Colonic mucosa (tissue), 4 donors: ENCODE measurements at regions not wholly inside any gene's neighbourhood (a gene's known extent, or its start where the extent isn't known, plus 50 kb on each side); places are given as distances from the start of the nearest gene placed in this dataset.

Experiments
- DNase-seq: peaks from one replicate; pipeline ENCODE4 v3.0.0-alpha.2; 2020
- H3K27ac ChIP-seq: fragments of 200-600 bp; one replicate; pipeline ENCODE4 v1.8.0; 2021
- H3K27me3 ChIP-seq: fragments of 200-600 bp; one replicate; pipeline ENCODE4 v1.8.0; 2021
- H3K36me3 ChIP-seq: fragments of 200-600 bp; one replicate; pipeline ENCODE4 v1.8.0; 2021
- H3K4me1 ChIP-seq: fragments of 200-600 bp; one replicate; pipeline ENCODE4 v1.8.0; 2021; ENCODE audit warnings: mild to moderate bottlenecking
- H3K4me3 ChIP-seq: fragments of 200-600 bp; one replicate; pipeline ENCODE4 v1.8.0; 2021
- H3K9ac ChIP-seq, 2 donors: one replicate each; pipeline ENCODE4 v1.7.0; 2013; ENCODE audit warnings: control low read depth in 2 of 2, low read depth in 2 of 2, low read length in 2 of 2
- H3K9me3 ChIP-seq: fragments of 200-600 bp; one replicate; pipeline ENCODE4 v1.8.0; 2021
- CTCF ChIP-seq: fragments of 200-600 bp; IDR thresholded peaks from one replicate; pipeline ENCODE4 v1.8.0; 2022; ENCODE audit warnings: antibody characterized with exemption, mild to moderate bottlenecking
- intact Hi-C: fragments of 100-400 bp; cut with DNase I; formaldehyde crosslinking; loops from one replicate; pipeline ENCODE4 v1.14.1; 2022
- donor health status: healthy.
- donor health status: DM: no; HTN: no; CAD: no.
- donor health status: DM: no; HTN: no; CAD: no.

GRCh38 chr3:147680837-147681483 lies 271.8 kb downstream of the ZIC1 start:
- H3K9ac ChIP-seq = no peak overlapping the region
- no peak for DNase-seq
- no peaks in the 10 kb centered on the region for H3K27me3 ChIP-seq
- TF ChIP-seq CTCF = no peak
- no peak overlapping the region for H3K4me3 ChIP-seq
- no peaks in the 10 kb centered on the region for H3K4me1 ChIP-seq
- intact Hi-C loops = no loop called here
- no peaks in the 10 kb centered on the region for H3K9me3 ChIP-seq
- no peak overlapping the region for H3K27ac ChIP-seq
- no peaks in the 10 kb centered on the region for H3K36me3 ChIP-seq

GRCh38 chr3:147688868-147689267 lies 279.7 kb downstream of the ZIC1 start:
- intact Hi-C loops = no loop called here
- no peak overlapping the region for H3K27ac ChIP-seq

GRCh38 chr3:147699175-147699838 lies 290.1 kb downstream of the ZIC1 start:
- no peak for DNase-seq
- no peak overlapping the region for H3K4me3 ChIP-seq
- no peaks in the 10 kb centered on the region for H3K27me3 ChIP-seq
- no peak overlapping the region for H3K9ac ChIP-seq
- no peaks in the 10 kb centered on the region for H3K9me3 ChIP-seq
- intact Hi-C loops = no loop called here
- no peaks in the 10 kb centered on the region for H3K4me1 ChIP-seq
- H3K36me3 ChIP-seq = no peaks in the 10 kb centered on the region
- no peak overlapping the region for H3K27ac ChIP-seq
- no peak for TF ChIP-seq CTCF

More at GRCh38 chr3:147688868-147689267, 279.7 kb downstream of the ZIC1 start:
- no peaks in the 10 kb centered on the region for H3K27me3 ChIP-seq
- H3K9ac ChIP-seq = no peak overlapping the region
- H3K9me3 ChIP-seq = no peaks in the 10 kb centered on the region
- no peak overlapping the region for H3K4me3 ChIP-seq
- no peaks in the 10 kb centered on the region for H3K36me3 ChIP-seq
- no peak for DNase-seq
- no peaks in the 10 kb centered on the region for H3K4me1 ChIP-seq
- TF ChIP-seq CTCF = no peak

GRCh38 chr3:147701195-147701594 lies 292.0 kb downstream of the ZIC1 start:
- no peak for TF ChIP-seq CTCF
- H3K4me3 ChIP-seq = no peak overlapping the region
- no peak overlapping the region for H3K27ac ChIP-seq
- no peaks in the 10 kb centered on the region for H3K9me3 ChIP-seq
- DNase-seq = no peak
- H3K27me3 ChIP-seq = no peaks in the 10 kb centered on the region
- intact Hi-C loops = no loop called here
- H3K4me1 ChIP-seq = no peaks in the 10 kb centered on the region
- H3K9ac ChIP-seq = no peak overlapping the region
- H3K36me3 ChIP-seq = no peaks in the 10 kb centered on the region

- H3K27ac ChIP-seq = no peak overlapping the region
- no peak for TF ChIP-seq CTCF
- H3K27me3 ChIP-seq = no peaks in the 10 kb centered on the region
- H3K9ac ChIP-seq = no peak overlapping the region
- no peaks in the 10 kb centered on the region for H3K9me3 ChIP-seq
- no peaks in the 10 kb centered on the region for H3K36me3 ChIP-seq
- H3K4me3 ChIP-seq = no peak overlapping the region
- intact Hi-C loops = no loop called here
- DNase-seq = no peak
- no peaks in the 10 kb centered on the region for H3K4me1 ChIP-seq
These were observed 293.3 kb downstream of the ZIC1 start for GRCh38 chr3:147702509-147702908.
